ENCODE measurements at regions not wholly inside any gene's neighbourhood (a gene's known extent, or its start where the extent isn't known, plus 50 kb on each side); places are given as distances from the start of the nearest gene placed in this dataset.

GRCh38 chr2:120554625-120555032, 181.0 kb upstream of the GLI2 start:
- DNase-seq = no peak

- DNase-seq = no peak
These were observed 180.6 kb upstream of the GLI2 start for GRCh38 chr2:120555092-120555491.

- DNase-seq = no peak
These were observed 178.8 kb upstream of the GLI2 start for GRCh38 chr2:120556911-120557310.

- DNase-seq = no peak
These were observed 176.8 kb upstream of the GLI2 start for GRCh38 chr2:120558847-120559246.

GRCh38 chr2:120559401-120559800, 176.3 kb upstream of the GLI2 start:
- no peak for DNase-seq

- no peak for DNase-seq
These were observed 175.3 kb upstream of the GLI2 start for GRCh38 chr2:120560330-120560729.

- no peak for DNase-seq
These were observed 174.2 kb upstream of the GLI2 start for GRCh38 chr2:120561379-120562035.

- no peak for DNase-seq
These were observed 173.3 kb upstream of the GLI2 start for GRCh38 chr2:120562218-120563005.

GRCh38 chr2:120563616-120564015, 172.1 kb upstream of the GLI2 start:
- DNase-seq = no peak

- DNase-seq = no peak
These were observed 171.2 kb upstream of the GLI2 start for GRCh38 chr2:120564213-120565094.

- DNase-seq = no peak
These were observed 170.6 kb upstream of the GLI2 start for GRCh38 chr2:120565095-120565460.

- DNase-seq = no peak
These were observed 169.7 kb upstream of the GLI2 start for GRCh38 chr2:120565929-120566328.

GRCh38 chr2:120566331-120567035, 169.2 kb upstream of the GLI2 start:
- no peak for DNase-seq

- DNase-seq = no peak
These were observed 168.5 kb upstream of the GLI2 start for GRCh38 chr2:120567128-120567527.

GRCh38 chr2:120568089-120568974, 167.3 kb upstream of the GLI2 start:
- DNase-seq = no peak

GRCh38 chr2:120568975-120569268, 166.7 kb upstream of the GLI2 start:
- DNase-seq = no peak

- DNase-seq = no peak
These were observed 165.7 kb upstream of the GLI2 start for GRCh38 chr2:120570001-120570400.

GRCh38 chr2:120570546-120570945, 165.1 kb upstream of the GLI2 start:
- DNase-seq = no peak

GRCh38 chr2:120571015-120571728, 164.5 kb upstream of the GLI2 start:
- DNase-seq = no peak

- no peak for DNase-seq
These were observed 163.4 kb upstream of the GLI2 start for GRCh38 chr2:120572226-120572625.

- DNase-seq = no peak
These were observed 161.0 kb upstream of the GLI2 start for GRCh38 chr2:120574620-120575019.

Measured in central memory CD4-positive, alpha-beta T cell (primary cell).